A673 (cell line): ENCODE measurements at regions not wholly inside any gene's neighbourhood (a gene's known extent, or its start where the extent isn't known, plus 50 kb on each side); places are given as distances from the start of the nearest gene placed in this dataset.

Experiments
- EZH2 ChIP-seq: fragments of 200-600 bp; sonication (generic); IDR thresholded peaks from 2 replicates; pipeline ENCODE4 v1.6.1; 2017; ENCODE audit warnings: borderline replicate concordance, low read depth, mild to moderate bottlenecking, mixed read lengths, antibody characterized with exemption, low read length; ENCODE audit not compliant: poor library complexity, severe bottlenecking
- TF ChIP-seq, protein P1 (sequence below): fragments of 300-800, 200-600 bp; sonication (generic); conservative IDR thresholded peaks from 2 replicates; pipeline ENCODE4 v1.5.1; 2017; ENCODE audit warnings: low read depth, mild to moderate bottlenecking, antibody characterized with exemption, low read length, moderate library complexity, mixed read lengths

DNA sequence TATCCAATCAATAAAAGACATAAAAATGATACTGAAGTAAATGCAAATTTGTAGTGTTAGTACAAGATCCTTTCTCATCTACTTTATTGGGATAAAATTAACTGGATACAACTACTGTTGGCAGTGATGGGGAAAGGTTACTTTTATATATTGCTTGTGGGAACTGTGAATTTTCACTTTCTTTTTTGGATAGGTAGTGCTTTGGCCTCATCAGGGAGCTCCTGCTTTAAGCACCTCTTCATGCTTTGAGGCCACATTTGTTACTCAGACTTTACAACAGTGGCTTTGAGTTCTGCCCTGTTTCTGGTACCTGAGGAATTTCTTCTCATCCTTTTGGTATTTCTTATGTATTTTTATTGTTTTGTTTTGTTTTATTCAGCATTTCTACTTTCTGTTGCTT, 134.7 kb upstream of the XIST start:
- TF ChIP-seq, protein P1, sequence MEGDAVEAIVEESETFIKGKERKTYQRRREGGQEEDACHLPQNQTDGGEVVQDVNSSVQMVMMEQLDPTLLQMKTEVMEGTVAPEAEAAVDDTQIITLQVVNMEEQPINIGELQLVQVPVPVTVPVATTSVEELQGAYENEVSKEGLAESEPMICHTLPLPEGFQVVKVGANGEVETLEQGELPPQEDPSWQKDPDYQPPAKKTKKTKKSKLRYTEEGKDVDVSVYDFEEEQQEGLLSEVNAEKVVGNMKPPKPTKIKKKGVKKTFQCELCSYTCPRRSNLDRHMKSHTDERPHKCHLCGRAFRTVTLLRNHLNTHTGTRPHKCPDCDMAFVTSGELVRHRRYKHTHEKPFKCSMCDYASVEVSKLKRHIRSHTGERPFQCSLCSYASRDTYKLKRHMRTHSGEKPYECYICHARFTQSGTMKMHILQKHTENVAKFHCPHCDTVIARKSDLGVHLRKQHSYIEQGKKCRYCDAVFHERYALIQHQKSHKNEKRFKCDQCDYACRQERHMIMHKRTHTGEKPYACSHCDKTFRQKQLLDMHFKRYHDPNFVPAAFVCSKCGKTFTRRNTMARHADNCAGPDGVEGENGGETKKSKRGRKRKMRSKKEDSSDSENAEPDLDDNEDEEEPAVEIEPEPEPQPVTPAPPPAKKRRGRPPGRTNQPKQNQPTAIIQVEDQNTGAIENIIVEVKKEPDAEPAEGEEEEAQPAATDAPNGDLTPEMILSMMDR = no peak
- TF ChIP-seq EZH2 = no peak
